ENCODE measurements at regions not wholly inside any gene's neighbourhood (a gene's known extent, or its start where the extent isn't known, plus 50 kb on each side); places are given as distances from the start of the nearest gene placed in this dataset.

DNA sequence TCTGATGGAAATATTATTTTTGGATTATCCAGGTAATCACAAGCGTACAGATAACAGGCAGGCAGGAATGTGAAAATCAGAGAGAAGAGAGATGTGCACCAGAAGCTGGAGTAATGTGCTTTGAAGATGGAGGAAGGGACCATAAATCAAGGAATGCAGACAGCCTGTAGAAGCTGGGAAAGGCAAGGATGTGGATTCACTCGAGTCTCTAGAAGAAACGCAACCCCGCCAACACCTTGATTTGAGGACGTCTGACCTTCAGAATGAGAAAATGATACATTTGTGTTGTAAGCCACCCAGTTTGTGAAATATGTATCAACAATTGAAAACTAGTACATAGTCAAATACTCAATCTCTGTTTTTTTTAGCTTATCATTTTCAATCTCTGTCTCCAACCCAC is 207.6 kb upstream of the MPDZ start:
- H3K4me3 ChIP-seq (ENCODE audit: low read depth, low read length): no peak overlapping the region
- TF ChIP-seq, protein P1, sequence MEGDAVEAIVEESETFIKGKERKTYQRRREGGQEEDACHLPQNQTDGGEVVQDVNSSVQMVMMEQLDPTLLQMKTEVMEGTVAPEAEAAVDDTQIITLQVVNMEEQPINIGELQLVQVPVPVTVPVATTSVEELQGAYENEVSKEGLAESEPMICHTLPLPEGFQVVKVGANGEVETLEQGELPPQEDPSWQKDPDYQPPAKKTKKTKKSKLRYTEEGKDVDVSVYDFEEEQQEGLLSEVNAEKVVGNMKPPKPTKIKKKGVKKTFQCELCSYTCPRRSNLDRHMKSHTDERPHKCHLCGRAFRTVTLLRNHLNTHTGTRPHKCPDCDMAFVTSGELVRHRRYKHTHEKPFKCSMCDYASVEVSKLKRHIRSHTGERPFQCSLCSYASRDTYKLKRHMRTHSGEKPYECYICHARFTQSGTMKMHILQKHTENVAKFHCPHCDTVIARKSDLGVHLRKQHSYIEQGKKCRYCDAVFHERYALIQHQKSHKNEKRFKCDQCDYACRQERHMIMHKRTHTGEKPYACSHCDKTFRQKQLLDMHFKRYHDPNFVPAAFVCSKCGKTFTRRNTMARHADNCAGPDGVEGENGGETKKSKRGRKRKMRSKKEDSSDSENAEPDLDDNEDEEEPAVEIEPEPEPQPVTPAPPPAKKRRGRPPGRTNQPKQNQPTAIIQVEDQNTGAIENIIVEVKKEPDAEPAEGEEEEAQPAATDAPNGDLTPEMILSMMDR (IDR thresholded peaks at IDR 0.05; ENCODE audit: control insufficient read depth, extremely low read depth, insufficient read depth): no peak
- no peak for DNase-seq (ENCODE audit: low read depth)

DNA sequence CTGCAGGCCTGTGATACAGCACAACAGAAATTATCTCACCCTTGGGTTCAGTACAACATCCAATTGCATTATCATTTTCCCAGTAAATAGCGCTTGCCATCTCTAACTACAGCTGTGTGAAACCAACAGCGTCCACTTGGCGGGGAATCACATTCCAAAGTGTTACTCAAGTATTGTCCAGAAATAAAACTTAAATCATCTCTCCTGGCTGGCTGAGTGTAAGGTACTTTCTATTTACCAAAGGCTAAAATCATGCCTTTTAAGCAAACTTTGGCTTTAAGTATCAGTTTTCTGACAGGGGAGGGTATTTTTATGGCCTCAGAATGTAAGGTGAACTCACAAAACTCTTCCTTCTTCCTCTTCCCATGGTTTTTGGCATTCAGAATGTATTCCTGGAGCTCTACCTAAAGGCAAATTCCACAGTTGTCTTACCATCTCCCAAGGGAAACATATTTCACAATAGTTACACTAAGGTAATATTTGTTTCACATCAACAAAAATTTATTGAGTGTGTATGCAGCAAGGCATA is 205.6 kb upstream of the MPDZ start:
- TF ChIP-seq, protein P1 (IDR thresholded peaks at IDR 0.05; ENCODE audit: control insufficient read depth, extremely low read depth, insufficient read depth): no peak
- DNase-seq (ENCODE audit: low read depth): peak; percentile 88
- H3K4me3 ChIP-seq (ENCODE audit: low read depth, low read length): no peak overlapping the region

DNA sequence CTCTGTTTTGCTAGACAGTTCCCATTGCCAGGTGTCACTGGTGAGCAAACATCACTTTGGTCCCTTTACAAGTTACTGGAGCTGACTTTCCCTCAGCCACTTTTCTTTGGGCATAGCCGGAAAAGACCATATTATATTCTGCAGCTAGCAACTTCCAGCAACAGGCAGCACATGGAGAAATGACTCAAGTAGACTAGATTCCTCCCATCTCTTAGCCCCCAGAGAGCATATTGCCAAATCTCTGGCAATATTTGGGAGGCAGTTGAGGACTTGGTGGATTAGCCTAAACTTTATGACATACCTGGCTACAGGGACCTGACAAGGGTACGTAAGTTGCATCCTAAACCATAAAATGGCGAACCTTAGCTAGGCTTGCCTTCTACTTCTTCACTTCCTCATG is 204.7 kb upstream of the MPDZ start:
- TF ChIP-seq, protein P1 (IDR thresholded peaks at IDR 0.05; ENCODE audit: control insufficient read depth, extremely low read depth, insufficient read depth): no peak
- no peak overlapping the region for H3K4me3 ChIP-seq (ENCODE audit: low read depth, low read length)
- no peak for DNase-seq (ENCODE audit: low read depth)

DNA sequence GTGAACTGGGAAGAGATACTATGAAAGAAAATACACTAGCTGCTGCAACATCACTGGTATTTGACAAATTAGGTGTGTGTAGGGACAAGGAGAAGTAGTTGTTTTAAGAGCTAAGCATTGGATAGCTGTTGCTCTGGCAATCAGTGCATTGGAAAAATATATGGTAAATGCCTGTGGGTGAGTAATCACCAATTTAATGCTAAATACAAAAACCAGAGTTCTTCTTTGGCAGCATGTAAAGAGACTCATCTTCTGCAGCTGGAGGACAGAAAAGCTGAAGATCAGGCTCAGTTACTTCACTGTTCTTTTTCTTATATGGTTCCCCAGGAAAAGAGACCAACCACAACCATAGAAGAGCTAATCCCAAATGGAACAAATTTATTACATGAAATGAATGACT is 201.8 kb upstream of the MPDZ start:
- TF ChIP-seq, protein P1 (IDR thresholded peaks at IDR 0.05; ENCODE audit: control insufficient read depth, extremely low read depth, insufficient read depth): no peak
- DNase-seq (ENCODE audit: low read depth): no peak
- H3K4me3 ChIP-seq (ENCODE audit: low read depth, low read length): no peak overlapping the region

DNA sequence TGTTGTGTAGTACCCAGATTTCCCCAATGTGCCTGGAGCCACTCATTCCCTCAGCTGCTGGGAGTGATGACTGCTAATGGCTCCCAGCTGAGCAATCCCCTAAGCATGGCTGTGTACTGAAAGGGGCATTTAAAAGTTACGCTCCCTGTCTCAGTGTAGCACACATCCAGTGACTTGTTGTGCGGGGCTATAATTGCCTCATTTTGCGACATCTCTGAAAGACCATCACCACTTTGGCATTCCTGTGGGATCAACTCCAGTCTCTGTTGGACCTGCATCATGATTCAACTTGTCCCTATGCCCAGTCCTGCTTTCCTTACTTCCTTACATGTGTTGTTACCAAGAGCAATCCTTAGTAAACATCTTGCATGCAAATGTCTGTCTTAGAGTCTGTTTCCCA is 201.2 kb upstream of the MPDZ start:
- TF ChIP-seq, protein P1 (IDR thresholded peaks at IDR 0.05; ENCODE audit: control insufficient read depth, extremely low read depth, insufficient read depth): no peak
- no peak for DNase-seq (ENCODE audit: low read depth)
- no peak overlapping the region for H3K4me3 ChIP-seq (ENCODE audit: low read depth, low read length)

DNA sequence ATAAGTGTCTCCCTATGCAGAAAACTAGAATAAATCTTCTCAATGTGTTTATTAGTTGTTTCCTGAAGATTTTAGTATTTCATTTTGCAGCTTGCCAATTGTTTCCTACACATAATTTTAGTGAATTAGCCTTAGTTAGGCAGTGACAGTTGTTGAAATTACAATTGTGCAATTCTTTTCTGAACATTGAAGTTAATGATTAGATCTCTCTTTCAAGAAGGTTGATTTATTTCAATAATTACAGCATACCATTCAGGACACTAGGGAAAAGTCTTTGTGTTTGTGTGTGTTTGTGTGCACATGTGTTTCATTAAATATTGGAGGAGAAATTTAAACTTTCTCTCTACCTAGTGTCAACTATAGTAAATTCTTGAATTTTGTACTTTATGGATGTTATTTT is 199.6 kb upstream of the MPDZ start:
- no peak for DNase-seq (ENCODE audit: low read depth)
- H3K4me3 ChIP-seq (ENCODE audit: low read depth, low read length): no peak overlapping the region
- TF ChIP-seq, protein P1 (IDR thresholded peaks at IDR 0.05; ENCODE audit: control insufficient read depth, extremely low read depth, insufficient read depth): no peak

DNA sequence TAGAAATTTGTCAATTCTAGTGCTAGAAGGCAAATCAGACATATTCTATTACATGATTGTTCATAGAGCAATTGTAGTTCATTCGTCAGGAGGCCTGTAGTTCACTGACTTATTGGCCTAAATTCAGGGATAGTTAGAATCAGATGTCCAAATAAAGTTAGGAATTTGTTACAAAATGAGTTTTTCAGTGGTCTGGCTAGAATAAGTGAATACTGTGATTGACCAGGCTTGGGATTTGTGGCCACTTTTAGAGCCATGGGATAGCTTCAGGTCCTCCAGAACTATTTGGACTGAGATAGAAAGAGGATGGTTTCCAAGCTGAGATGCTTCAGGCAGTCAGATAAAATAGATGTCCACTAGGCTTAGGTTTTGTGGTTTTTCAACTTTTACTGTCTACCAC is 199.1 kb upstream of the MPDZ start:
- no peak for DNase-seq (ENCODE audit: low read depth)
- no peak overlapping the region for H3K4me3 ChIP-seq (ENCODE audit: low read depth, low read length)
- TF ChIP-seq, protein P1 (IDR thresholded peaks at IDR 0.05; ENCODE audit: control insufficient read depth, extremely low read depth, insufficient read depth): no peak
